Thyroid gland (tissue), 4 donors: ENCODE measurements at regions not wholly inside any gene's neighbourhood (a gene's known extent, or its start where the extent isn't known, plus 50 kb on each side); places are given as distances from the start of the nearest gene placed in this dataset.

Experiments
- DNase-seq, 2 donors: peaks; one replicate each; pipeline ENCODE4 v3.0.0-alpha.2; 2019
- H3K27ac ChIP-seq, 3 donors: fragments of 200-600 bp; sonication (generic); 1 replicate in 2 of 3; 2 replicates in 1 of 3; pipeline ENCODE4 v1.5.1; 2016 to 2019; ENCODE audit warnings: mild to moderate bottlenecking in 1 of 3, moderate library complexity in 1 of 3
- H3K27me3 ChIP-seq: fragments of 200-600 bp; sonication (generic); one replicate; pipeline ENCODE4 v1.5.1; 2019
- H3K36me3 ChIP-seq, 2 donors: fragments of 200-600 bp; sonication (generic); one replicate each; pipeline ENCODE4 v1.5.1; 2016 to 2019
- H3K4me1 ChIP-seq, 2 donors: fragments of 200-600 bp; sonication (generic); one replicate each; pipeline ENCODE4 v1.5.1; 2017 to 2019
- H3K4me3 ChIP-seq, 3 donors: fragments of 200-600 bp; sonication (generic); replicated peaks in 1 of 3; 1 replicate in 2 of 3; 2 replicates in 1 of 3; pipeline ENCODE4 v1.5.1; 2016; ENCODE audit warnings: mild to moderate bottlenecking in 1 of 3
- H3K9me3 ChIP-seq: fragments of 200-600 bp; sonication (generic); one replicate; pipeline ENCODE4 v1.5.1; 2017
- POLR2A ChIP-seq, 2 donors: fragments of 450-650 bp; IDR thresholded peaks; one replicate each; pipeline ENCODE4 v1.6.1; 2017; ENCODE audit warnings: antibody characterized with exemption in 2 of 2, mild to moderate bottlenecking in 2 of 2, moderate library complexity in 1 of 2
- WGBS, 2 donors: methylation state at CpG; one replicate each; pipeline ENCODE4 v1.1.5; 2017; 5-methylcytosine and 5-hydroxymethylcytosine counted together
- intact Hi-C: fragments of 100-400 bp; cut with DNase I; formaldehyde crosslinking; loops from one replicate; pipeline ENCODE4 v1.15.1; 2023
- TF ChIP-seq, protein P1 (sequence below), 6 experiments: fragments of 200-600 bp in 3 of 6; fragments of 450-650 bp in 3 of 6; sonication (generic) in 3 of 6; IDR thresholded peaks; one replicate each; pipeline ENCODE4 v1.5.1; 2016 to 2019; ENCODE audit warnings: antibody characterized with exemption in 6 of 6, mild to moderate bottlenecking in 2 of 6, inconsistent platforms in 1 of 6, moderate library complexity in 1 of 6

DNA sequence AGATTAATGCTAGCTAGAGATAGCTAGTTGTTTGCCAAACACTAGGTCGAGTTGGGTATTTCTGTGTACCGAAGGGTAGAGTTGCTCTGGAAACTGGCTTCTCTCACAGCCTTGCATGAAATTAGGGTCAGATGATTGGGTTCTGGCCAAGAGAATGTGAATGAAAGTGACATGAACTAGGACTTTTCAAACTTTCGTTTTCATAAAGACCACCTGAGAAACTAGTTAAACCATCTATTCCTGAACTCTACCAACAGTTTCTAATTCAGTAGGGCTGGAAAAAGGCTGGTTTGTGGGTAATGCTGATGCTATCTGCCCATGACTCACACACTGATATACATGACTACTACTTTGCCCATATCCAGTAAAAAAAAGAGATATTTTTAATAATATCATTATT, 157.6 kb downstream of the GASK1B start:
- Histone ChIP-seq H3K4me3 (no peak overlapping the region), H3K4me1 (no peaks in the 10 kb centered on the region), H3K27ac (no peak overlapping the region), H3K36me3 (no peaks in the 10 kb centered on the region), H3K9me3 (no peaks in the 10 kb centered on the region), H3K27me3 (no peaks in the 10 kb centered on the region)
- TF ChIP-seq, protein P1, sequence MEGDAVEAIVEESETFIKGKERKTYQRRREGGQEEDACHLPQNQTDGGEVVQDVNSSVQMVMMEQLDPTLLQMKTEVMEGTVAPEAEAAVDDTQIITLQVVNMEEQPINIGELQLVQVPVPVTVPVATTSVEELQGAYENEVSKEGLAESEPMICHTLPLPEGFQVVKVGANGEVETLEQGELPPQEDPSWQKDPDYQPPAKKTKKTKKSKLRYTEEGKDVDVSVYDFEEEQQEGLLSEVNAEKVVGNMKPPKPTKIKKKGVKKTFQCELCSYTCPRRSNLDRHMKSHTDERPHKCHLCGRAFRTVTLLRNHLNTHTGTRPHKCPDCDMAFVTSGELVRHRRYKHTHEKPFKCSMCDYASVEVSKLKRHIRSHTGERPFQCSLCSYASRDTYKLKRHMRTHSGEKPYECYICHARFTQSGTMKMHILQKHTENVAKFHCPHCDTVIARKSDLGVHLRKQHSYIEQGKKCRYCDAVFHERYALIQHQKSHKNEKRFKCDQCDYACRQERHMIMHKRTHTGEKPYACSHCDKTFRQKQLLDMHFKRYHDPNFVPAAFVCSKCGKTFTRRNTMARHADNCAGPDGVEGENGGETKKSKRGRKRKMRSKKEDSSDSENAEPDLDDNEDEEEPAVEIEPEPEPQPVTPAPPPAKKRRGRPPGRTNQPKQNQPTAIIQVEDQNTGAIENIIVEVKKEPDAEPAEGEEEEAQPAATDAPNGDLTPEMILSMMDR (IDR thresholded peaks at IDR 0.05) = no peak
- no peak for TF ChIP-seq POLR2A (IDR thresholded peaks at IDR 0.05)
- 64 to 66% methylated on average over 3 of the region's 3 CpGs for WGBS, 2 donors
- intact Hi-C loops = no loop called here
- DNase-seq = no peak

DNA sequence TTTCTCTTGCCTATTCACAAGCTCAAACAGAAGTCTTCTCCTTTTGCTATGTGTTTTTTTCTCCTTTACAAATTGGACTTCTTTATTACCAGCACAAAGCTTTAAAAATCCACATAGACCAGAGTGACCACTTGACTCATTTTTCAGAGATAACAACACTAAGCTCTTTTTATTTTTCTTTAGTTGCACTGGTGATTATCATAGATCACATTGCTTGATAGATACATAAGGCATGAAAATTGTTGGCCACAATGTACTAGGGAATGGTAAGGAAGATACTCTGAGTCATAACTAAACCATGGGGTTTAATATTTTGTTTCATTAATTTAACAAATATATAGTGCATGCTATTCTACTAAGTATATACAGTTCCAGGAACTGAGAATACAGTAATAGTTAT, 159.0 kb downstream of the GASK1B start:
- intact Hi-C loops = no loop called here
- H3K4me3 ChIP-seq = no peak overlapping the region
- no peak for DNase-seq
- TF ChIP-seq, protein P1 (IDR thresholded peaks at IDR 0.05) = no peak
- TF ChIP-seq POLR2A (IDR thresholded peaks at IDR 0.05) = no peak
- no peaks in the 10 kb centered on the region for H3K27me3 ChIP-seq
- no peaks in the 10 kb centered on the region for H3K4me1 ChIP-seq
- H3K27ac ChIP-seq = no peak overlapping the region
- no peaks in the 10 kb centered on the region for H3K9me3 ChIP-seq
- H3K36me3 ChIP-seq = no peaks in the 10 kb centered on the region

DNA sequence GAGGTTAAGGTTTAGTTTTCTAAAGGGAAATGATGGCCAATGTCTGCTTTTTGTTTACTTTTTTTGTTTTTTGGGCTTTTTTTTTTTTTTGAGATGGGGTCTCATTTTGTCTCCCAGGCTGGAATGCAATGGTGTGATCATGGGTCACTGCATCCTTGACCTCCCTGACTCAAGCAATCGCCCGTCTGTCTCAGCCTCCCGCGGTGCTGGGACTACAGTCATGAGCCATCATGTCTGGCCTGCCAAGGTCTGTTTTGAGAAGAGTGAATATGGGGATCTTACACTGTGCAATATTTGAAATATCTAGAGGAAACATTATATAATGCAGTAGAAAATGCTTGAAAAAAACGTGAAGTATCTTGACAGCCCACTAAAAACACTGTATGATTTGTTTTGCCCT, 162.5 kb downstream of the GASK1B start:
- DNase-seq = no peak
- no peaks in the 10 kb centered on the region for H3K9me3 ChIP-seq
- intact Hi-C loops = no loop called here
- 64 to 75% methylated on average over 5 of the region's 5 CpGs for WGBS, 2 donors
- no peak for TF ChIP-seq POLR2A (IDR thresholded peaks at IDR 0.05)
- TF ChIP-seq, protein P1 (IDR thresholded peaks at IDR 0.05) = no peak
- no peak overlapping the region for H3K4me3 ChIP-seq
- H3K27ac ChIP-seq = no peak overlapping the region
- peaks cover 0 to 11% of the 10 kb centered on the region in 2 donors for H3K4me1 ChIP-seq
- no peaks in the 10 kb centered on the region for H3K27me3 ChIP-seq
- H3K36me3 ChIP-seq = no peaks in the 10 kb centered on the region

DNA sequence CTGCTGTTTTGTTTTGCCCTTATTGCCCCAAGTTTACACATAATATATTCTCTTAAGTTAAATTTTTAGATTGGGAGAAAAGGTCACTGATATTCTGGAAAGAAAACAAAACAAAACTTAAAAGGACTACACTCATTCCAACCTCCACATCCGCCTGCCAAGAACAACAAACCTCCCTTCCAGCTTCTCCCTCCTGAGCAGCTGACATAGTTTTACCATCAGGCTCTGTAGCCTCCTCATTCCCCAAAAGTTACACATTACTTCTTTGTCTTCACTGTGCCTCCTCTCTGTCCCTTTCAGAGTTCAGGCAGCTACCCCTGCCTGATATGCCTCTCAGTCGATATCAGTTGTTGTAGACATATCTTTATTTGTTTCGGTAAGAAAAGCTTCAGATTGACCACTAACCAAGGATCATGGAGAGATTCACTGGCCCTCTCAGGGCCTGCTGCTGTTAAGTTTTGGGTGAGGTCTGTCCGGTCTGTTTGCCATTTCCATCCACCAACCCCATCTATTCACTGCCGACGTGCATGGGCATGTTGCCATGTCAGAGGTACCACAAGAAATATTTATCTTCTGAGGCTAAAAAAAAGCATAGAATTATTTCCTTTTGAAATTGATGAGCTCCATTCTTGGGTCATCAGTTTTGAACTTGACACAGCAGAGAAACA, 164.1 kb downstream of the GASK1B start:
- no peak overlapping the region for H3K4me3 ChIP-seq
- 73 to 76% methylated on average over 6 of the region's 6 CpGs for WGBS, 2 donors
- H3K27ac ChIP-seq = no peak overlapping the region
- no peaks in the 10 kb centered on the region for H3K36me3 ChIP-seq
- TF ChIP-seq, protein P1 (IDR thresholded peaks at IDR 0.05) = no peak
- TF ChIP-seq POLR2A (IDR thresholded peaks at IDR 0.05) = no peak
- no peaks in the 10 kb centered on the region for H3K9me3 ChIP-seq
- H3K27me3 ChIP-seq = no peaks in the 10 kb centered on the region
- peaks cover 0 to 11% of the 10 kb centered on the region in 2 donors for H3K4me1 ChIP-seq
- peak in 1 of 2 donors; percentile 2 for DNase-seq
- intact Hi-C loops = no loop called here

DNA sequence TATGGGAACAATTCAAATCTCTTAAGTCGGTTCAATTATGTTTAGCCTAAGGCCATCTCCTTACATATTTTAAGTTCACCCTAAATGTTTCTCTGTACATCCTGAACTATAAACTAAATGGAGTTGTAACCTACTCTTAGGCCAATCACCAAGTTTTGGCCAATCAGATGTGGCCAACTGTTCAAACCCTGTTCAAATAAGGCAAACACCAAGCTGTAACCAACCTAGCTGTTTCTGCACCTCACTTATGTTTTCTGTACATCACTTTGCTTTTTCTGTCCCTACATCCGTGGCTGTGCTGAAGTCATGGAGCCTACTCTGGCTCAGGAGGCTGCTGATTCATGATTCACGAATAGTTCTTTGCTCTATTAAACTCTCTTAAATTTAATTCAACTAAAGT, 165.3 kb downstream of the GASK1B start:
- DNase-seq = no peak
- WGBS, 2 donors = 67 to 79% methylated on average over 3 of the region's 3 CpGs

More for the DNA sequence above, 165.3 kb downstream of the GASK1B start:
- peaks cover 0 to 11% of the 10 kb centered on the region in 2 donors for H3K4me1 ChIP-seq
- intact Hi-C loops = no loop called here
- H3K27ac ChIP-seq = no peak overlapping the region
- no peaks in the 10 kb centered on the region for H3K9me3 ChIP-seq
- no peak for TF ChIP-seq POLR2A (IDR thresholded peaks at IDR 0.05)
- TF ChIP-seq, protein P1 (IDR thresholded peaks at IDR 0.05) = no peak
- no peak overlapping the region for H3K4me3 ChIP-seq
- no peaks in the 10 kb centered on the region for H3K27me3 ChIP-seq
- H3K36me3 ChIP-seq = no peaks in the 10 kb centered on the region
